B cell (primary cell): ENCODE measurements at regions not wholly inside any gene's neighbourhood (a gene's known extent, or its start where the extent isn't known, plus 50 kb on each side); places are given as distances from the start of the nearest gene placed in this dataset.

Experiments used
- EZH2 ChIP-seq: IDR thresholded peaks from 2 replicates; pipeline ENCODE4 v1.6.1; 2012; ENCODE audit warnings: borderline replicate concordance, low read depth, mild to moderate bottlenecking, moderate library complexity, low read length; ENCODE audit not compliant: insufficient read depth, poor library complexity, severe bottlenecking
- TF ChIP-seq, protein P1 (sequence below): fragments of 200-600 bp; IDR thresholded peaks from one replicate; pipeline ENCODE4 v1.8.0; 2022; ENCODE audit warnings: antibody characterized with exemption, mild to moderate bottlenecking

GRCh38 chr5:39785410-39785809 lies 360.6 kb upstream of the DAB2 start:
- TF ChIP-seq, protein P1, sequence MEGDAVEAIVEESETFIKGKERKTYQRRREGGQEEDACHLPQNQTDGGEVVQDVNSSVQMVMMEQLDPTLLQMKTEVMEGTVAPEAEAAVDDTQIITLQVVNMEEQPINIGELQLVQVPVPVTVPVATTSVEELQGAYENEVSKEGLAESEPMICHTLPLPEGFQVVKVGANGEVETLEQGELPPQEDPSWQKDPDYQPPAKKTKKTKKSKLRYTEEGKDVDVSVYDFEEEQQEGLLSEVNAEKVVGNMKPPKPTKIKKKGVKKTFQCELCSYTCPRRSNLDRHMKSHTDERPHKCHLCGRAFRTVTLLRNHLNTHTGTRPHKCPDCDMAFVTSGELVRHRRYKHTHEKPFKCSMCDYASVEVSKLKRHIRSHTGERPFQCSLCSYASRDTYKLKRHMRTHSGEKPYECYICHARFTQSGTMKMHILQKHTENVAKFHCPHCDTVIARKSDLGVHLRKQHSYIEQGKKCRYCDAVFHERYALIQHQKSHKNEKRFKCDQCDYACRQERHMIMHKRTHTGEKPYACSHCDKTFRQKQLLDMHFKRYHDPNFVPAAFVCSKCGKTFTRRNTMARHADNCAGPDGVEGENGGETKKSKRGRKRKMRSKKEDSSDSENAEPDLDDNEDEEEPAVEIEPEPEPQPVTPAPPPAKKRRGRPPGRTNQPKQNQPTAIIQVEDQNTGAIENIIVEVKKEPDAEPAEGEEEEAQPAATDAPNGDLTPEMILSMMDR: no peak
- TF ChIP-seq EZH2: no peak
